Stimulated activated CD4-positive, alpha-beta T cell treated with anti-CD3 and anti-CD28 coated beads, Interleukin-2, amount 100 ng/mL, for 48 hours (primary cell): ENCODE measurements at regions not wholly inside any gene's neighbourhood (a gene's known extent, or its start where the extent isn't known, plus 50 kb on each side); places are given as distances from the start of the nearest gene placed in this dataset.
"Not testable (repeated sequence)": the region's sequence is repeated elsewhere in the genome, so short reads cannot be mapped to it uniquely, and the experiment has no call there.

Experiments used
- DNase-seq, 2 donors: peaks; one replicate each; pipeline ENCODE4 v3.0.0-alpha.2; 2020

DNA sequence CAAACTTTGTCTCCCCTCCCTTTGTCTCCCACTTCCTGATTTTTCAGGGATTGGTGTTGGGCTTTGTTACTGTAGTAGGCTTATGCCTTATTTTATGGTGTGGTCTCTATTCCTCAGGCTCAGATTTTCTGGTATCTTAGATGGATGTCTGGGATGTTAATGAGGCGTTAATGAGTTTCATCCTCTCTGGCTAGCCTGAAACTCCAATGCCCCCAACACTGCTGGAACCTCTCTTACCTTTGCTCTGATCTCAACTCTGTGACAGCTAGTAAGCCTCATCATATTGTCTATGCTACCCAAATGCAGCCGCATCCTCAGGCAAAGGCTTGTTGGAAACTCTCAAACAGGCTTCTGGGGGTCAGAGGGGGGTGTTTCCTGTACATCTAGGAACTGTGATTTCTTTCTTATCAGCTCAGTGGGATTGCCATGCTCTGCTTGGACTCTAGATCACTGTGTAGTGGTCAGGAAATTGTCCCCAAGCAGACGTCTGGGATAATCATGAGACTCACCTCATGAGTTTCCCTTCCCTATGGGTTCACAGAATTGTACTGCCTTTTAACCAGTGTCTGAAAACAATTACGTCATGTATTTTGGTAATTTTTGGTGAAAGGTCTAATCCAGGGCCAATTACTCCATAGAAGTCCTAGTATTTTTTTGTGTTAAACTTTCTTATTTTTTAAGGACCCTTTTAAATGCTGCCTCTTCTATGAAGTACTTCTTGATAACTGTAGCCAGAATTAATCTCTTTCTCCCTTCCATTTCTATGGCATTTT, 88.8 kb upstream of the TRPC7 start:
- DNase-seq: no peak

GRCh38 chr5:136453199-136453598, 87.9 kb upstream of the TRPC7 start:
- DNase-seq: no peak

DNA sequence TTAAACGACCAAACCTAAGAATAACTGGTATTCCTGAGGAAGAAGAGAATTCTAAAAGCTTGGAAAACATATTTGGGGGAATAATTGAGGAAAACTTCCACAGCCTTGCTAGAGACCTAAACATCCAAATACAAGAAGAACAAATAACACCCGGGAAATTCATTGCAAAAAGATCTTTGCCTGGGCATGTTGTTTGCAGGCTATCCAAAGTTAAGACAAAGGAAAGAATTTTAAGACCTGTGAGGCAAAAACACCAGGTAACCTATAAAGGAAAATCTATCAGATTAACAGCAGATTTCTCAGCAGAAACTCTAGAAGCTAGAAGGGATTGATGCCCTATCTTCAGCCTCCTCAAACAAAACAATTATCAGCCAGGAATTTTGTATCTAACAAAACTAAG, 82.2 kb upstream of the TRPC7 start:
- DNase-seq: not testable (repeated sequence)

- no peak for DNase-seq
Observed at GRCh38 chr5:136446565-136446964, 81.2 kb upstream of the TRPC7 start.

DNA sequence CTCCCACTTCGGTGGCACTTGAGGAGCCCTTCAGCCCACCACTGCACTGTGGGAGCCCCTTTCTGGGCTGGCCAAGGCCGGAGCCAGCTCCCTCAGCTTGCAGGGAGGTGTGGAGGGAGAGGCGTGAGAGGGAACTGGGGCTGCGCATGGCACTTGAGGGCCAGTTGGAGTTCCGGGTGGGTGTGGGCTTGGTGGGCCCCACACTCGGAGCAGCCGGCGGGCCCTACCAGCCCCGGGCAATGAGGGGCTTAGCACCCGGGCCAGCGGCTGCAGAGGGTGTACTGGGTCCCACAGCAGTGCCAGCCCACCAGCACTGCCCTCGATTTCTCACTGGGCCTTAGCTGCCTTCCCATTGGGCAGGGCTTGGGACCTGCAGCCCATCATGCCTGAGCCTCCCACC, 78.8 kb upstream of the TRPC7 start:
- not testable (repeated sequence) for DNase-seq

DNA sequence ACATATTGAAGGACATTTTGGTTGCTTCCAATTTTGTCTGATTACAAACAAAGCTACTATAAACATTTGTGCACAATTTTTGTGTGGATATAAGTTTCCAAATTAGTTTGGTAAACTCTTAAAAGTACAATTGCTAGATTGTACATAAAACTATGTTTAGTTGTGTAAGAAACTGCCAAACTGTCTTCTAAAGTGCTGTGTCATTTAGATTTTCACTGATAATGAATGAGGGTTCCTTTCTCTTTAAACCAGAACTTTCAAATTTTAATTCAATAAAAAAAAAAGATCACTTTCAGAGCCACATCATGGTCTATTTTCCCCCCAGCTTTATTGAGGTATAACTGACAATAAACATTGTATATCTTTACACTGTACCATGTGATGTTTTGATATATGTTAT, 74.0 kb upstream of the TRPC7 start:
- no peak for DNase-seq

DNA sequence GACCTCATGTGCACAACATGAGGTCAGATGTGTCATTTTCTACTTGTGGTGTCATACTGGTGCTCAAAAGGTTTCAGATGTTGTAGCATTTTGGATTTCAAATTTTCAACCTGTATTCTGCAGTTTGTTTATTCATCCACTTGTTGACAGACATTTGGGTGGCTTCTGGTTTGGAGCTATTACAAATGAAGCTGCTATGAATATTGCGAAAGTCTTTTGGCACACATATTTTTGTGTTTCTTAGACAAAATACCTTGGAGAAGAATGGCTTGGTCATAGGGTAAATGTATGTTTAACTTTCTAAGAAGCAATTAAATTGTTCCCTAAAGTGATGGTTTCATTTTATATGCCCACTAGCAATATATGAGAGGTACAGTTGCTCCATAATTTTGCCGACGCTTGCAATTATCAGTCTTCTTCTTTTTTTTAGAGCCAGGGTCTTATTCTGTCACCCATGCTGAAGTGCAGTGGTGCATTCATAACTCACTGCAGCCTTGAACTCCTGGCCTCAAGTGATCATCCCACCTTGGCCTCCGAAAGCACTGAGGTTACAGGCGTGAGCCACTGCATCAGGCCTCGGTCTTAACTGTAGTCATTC, 70.7 kb upstream of the TRPC7 start:
- no peak for DNase-seq

DNA sequence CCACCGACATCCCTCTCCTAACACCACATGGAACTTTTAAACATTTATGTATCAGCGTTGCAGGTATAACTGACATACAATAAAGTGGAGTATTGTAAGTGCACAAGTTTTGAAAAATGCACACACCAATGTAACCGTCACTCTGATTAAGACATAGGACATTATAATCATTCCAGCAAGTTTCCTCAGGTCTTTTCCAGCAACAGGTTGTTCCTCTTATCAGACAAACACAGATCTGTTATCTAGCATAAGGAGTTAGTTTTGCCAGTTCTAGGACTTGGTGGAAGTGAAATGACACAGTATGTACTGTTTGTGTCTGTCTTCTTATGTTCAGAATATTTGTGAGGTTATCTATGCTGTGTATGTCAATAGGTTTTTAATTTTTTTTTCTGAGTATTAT, 69.5 kb upstream of the TRPC7 start:
- DNase-seq: no peak

DNA sequence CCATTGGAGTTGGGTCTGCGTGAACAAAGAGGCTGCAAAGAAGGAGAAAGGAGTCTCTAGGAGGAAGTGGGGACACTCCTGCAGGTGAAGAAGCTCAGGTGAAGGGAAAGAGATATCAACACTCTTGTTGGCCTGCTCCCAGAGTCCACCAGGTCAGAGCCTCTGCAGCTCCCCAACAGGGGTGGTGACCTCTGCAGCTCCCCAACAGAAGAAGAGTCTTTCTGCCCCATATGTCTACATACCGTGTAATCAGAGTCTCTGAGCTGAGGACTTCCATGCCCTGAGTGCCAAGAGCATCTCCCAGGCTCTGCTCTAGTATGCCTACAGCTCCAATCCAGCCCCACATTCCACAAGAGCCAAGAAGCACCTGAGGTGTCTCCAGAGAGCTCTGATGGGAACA, 67.4 kb upstream of the TRPC7 start:
- no peak for DNase-seq

- DNase-seq: no peak
Observed at GRCh38 chr5:136430081-136430480, 64.7 kb upstream of the TRPC7 start.

GRCh38 chr5:136427426-136427825, 62.1 kb upstream of the TRPC7 start:
- DNase-seq: no peak

GRCh38 chr5:136425921-136426320, 60.6 kb upstream of the TRPC7 start:
- DNase-seq: no peak

DNA sequence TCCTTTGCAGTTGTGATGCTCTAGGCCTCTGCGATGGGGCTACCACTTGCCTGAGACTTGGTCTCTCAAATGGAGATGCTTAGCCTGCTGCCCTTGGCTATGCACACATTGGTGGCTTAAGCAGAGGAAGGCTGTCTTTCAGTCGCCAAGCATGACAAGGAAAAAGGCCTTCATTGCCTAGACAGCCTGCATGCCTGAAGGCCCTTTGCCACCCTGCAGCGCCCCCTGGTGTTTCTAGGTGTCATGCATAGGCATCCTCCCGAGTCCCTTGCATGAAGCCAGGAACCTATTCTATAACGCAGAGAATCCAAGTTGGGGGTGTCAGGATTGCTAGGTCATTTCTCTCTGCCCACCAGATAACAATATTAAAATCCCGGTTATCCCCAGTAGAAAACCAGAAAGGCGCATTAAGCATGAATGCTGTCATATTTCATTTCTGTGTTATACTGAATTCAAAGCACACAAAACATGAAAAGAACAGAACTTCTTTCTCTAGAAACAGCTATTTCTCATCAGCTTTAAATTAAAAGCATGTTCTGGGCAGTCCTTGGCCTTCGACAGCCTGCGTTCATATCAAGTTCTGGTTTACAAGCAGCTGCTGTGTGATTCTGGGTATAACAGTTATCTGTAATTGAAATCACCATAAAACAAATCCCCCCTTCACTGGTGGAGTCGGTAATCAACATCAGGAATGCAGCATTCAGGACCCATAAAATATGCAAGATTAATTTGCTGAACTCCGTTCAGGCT, 59.7 kb upstream of the TRPC7 start:
- DNase-seq: peak; percentile 49 to 52

GRCh38 chr5:136423944-136424606, 58.7 kb upstream of the TRPC7 start:
- no peak for DNase-seq

DNA sequence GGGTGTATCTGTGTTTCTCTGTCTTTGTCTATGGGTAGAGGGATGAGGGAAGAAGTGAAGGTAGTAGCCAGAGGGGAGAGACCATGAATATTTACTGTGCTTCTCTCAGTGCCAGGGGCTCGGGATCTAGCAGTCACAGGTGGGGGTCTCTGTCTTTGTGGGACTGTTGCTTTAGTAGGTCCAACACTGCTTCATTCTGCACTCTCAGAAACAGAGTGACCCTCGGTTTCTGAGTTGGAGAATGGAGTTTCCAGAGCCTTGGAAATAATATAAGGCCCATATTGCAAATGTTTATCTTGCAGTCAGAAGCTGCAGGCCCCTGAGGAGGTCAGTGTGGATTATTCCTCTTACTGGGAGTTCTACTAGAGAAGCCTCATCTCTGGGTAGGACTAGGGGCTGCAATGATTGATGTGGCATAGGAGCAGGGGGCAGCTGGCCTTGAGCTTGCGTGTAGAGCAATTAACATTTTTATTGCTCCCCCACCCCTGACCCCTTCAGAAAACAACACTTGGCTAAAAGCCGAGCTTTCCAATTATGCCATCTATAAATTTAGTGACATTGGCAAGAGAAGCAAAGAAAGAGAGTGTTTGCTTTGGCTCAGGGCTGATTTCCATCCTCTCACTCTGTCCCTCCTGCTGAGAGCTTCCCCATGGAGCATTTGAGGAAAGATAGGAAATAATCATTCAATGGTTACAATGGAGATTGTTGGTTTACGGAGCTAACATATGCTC, 55.0 kb upstream of the TRPC7 start:
- no peak for DNase-seq

- no peak for DNase-seq
Observed at GRCh38 chr5:136418301-136418700, 53.0 kb upstream of the TRPC7 start.
